PC-9 (cell line): ENCODE measurements at regions not wholly inside any gene's neighbourhood (a gene's known extent, or its start where the extent isn't known, plus 50 kb on each side); places are given as distances from the start of the nearest gene placed in this dataset.

Experiments used
- BruUV-seq: library from RNA; stranded (reverse); fragments of 400-500 nt; replicated peaks from 2 replicates; lab custom pipeline; 2021; lab: Mats Ljungman, UMichigan
- CTCF ChIA-PET: fragments of 300-600 bp; sonication (Branson Sonifier 250); formaldehyde crosslinking; loops from one replicate; lab custom pipeline; 2022; ENCODE audit warnings: antibody characterized with exemption; lab: Charles Lee
- POLR2A ChIA-PET: fragments of 300-600 bp; sonication (Branson Sonifier 250); formaldehyde crosslinking; loops from one replicate; lab custom pipeline; 2022; ENCODE audit warnings: antibody characterized with exemption; ENCODE audit not compliant: unreplicated experiment; lab: Charles Lee
- DNase-seq, 2 experiments: peaks; one replicate each; pipeline versions ENCODE4 v3.0.0 to v3.0.0-alpha.2; 2015 to 2022; ENCODE audit warnings: mixed read lengths in 1 of 2
- H2AFZ ChIP-seq: fragments of 200-600 bp; sonication (generic); 2 replicates; pipeline ENCODE4 v1.8.1; 2017; ENCODE audit warnings: antibody characterized with exemption
- H3F3A ChIP-seq: fragments of 200-600 bp; sonication (generic); 2 replicates; pipeline ENCODE4 v1.8.1; 2017; ENCODE audit warnings: antibody characterized with exemption, mild to moderate bottlenecking, low read depth; ENCODE audit not compliant: insufficient read depth
- H3K27ac ChIP-seq: fragments of 200-600 bp; sonication (generic); 2 replicates; pipeline ENCODE4 v1.6.1; 2016; ENCODE audit warnings: mixed run types
- H3K27me3 ChIP-seq: fragments of 200-600 bp; sonication (generic); 2 replicates; pipeline ENCODE4 v1.6.1; 2016; ENCODE audit warnings: low read depth, mixed run types; ENCODE audit not compliant: insufficient read depth
- H3K36me3 ChIP-seq: fragments of 200-600 bp; sonication (generic); 2 replicates; pipeline ENCODE4 v1.6.1; 2016; ENCODE audit warnings: low read depth, mixed run types
- H3K4me1 ChIP-seq: fragments of 200-600 bp; sonication (generic); replicated peaks from 2 replicates; pipeline ENCODE4 v1.6.1; 2016; ENCODE audit warnings: mixed run types; ENCODE audit not compliant: insufficient read depth
- H3K4me2 ChIP-seq: fragments of 200-600 bp; sonication (generic); 2 replicates; pipeline ENCODE4 v1.6.1; 2017; ENCODE audit warnings: mixed run types
- H3K4me3 ChIP-seq: fragments of 200-600 bp; sonication (generic); 2 replicates; pipeline ENCODE4 v1.6.1; 2016; ENCODE audit warnings: mixed run types
- H3K79me2 ChIP-seq: fragments of 200-600 bp; sonication (generic); 2 replicates; pipeline ENCODE4 v1.6.1; 2017; ENCODE audit warnings: low read depth, mixed run types
- H3K9me2 ChIP-seq: fragments of 200-600 bp; sonication (generic); 2 replicates; pipeline ENCODE4 v1.8.1; 2017; ENCODE audit warnings: mild to moderate bottlenecking; ENCODE audit not compliant: insufficient read depth
- H3K9me3 ChIP-seq: fragments of 200-600 bp; sonication (generic); 2 replicates; pipeline ENCODE4 v1.8.1; 2016; ENCODE audit warnings: low read depth; ENCODE audit not compliant: insufficient read depth
- H4K20me1 ChIP-seq: fragments of 200-600 bp; sonication (generic); 2 replicates; pipeline ENCODE4 v1.8.1; 2017; ENCODE audit not compliant: insufficient read depth
- CTCF ChIP-seq: fragments of 200-600 bp; sonication (generic); conservative IDR thresholded peaks from 2 replicates; pipeline ENCODE4 v1.6.1; 2017; ENCODE audit warnings: mixed run types, antibody characterized with exemption, mild to moderate bottlenecking, moderate library complexity
- EZH2 ChIP-seq: fragments of 200-600 bp; sonication (generic); IDR thresholded peaks from 2 replicates; pipeline ENCODE4 v1.8.0; 2017; ENCODE audit warnings: antibody characterized with exemption, low read depth
- intact Hi-C: fragments of 100-400 bp; cut with micrococcal nuclease; formaldehyde crosslinking; loops from one replicate; pipeline ENCODE4 v1.10.0; 2022; ENCODE audit not compliant: unreplicated experiment

- Histone ChIP-seq H3K9me2 (no peaks in the 10 kb centered on the region), H3K4me2 (no peak overlapping the region), H3K4me1 (no peaks in the 10 kb centered on the region), H3K79me2 (no peaks in the 10 kb centered on the region), H3F3A (no peaks in the 10 kb centered on the region), H3K36me3 (no peaks in the 10 kb centered on the region), H4K20me1 (no peaks in the 10 kb centered on the region), H2AFZ (no peak overlapping the region), H3K27ac (no peak overlapping the region), H3K27me3 (no peaks in the 10 kb centered on the region; the same call in 1 of the 2 replicates), H3K9me3 (no peaks in the 10 kb centered on the region), H3K4me3 (no peak overlapping the region)
- DNase-seq: no peak
- ChIA-PET CTCF (no interaction called here), POLR2A (no interaction called here)
- intact Hi-C loops: no loop called here
- TF ChIP-seq EZH2: no peak
- TF ChIP-seq CTCF: no peak
- no TSS peak for BruUV-seq
Measured at GRCh38 chr15:31579976-31580375, 253.3 kb downstream of the KLF13 start.

- BruUV-seq: no TSS peak
- H3K4me1 ChIP-seq: no peaks in the 10 kb centered on the region
- no peak for DNase-seq
- H3K4me3 ChIP-seq: no peak overlapping the region
- H3K9me2 ChIP-seq: no peaks in the 10 kb centered on the region
- no peak overlapping the region for H2AFZ ChIP-seq
- H3K27me3 ChIP-seq: no peaks in the 10 kb centered on the region
- intact Hi-C loops: no loop called here
- CTCF ChIA-PET: no interaction called here
- no peak overlapping the region for H3K4me2 ChIP-seq
- H3K27ac ChIP-seq: no peak overlapping the region
- POLR2A ChIA-PET: no interaction called here
- no peaks in the 10 kb centered on the region for H3K36me3 ChIP-seq
- H3K79me2 ChIP-seq: no peaks in the 10 kb centered on the region
- H3K9me3 ChIP-seq: no peaks in the 10 kb centered on the region
- H3F3A ChIP-seq: no peaks in the 10 kb centered on the region
- H4K20me1 ChIP-seq: no peaks in the 10 kb centered on the region
- TF ChIP-seq CTCF: no peak
- TF ChIP-seq EZH2: no peak
Measured at GRCh38 chr15:31584195-31584594, 257.6 kb downstream of the KLF13 start.

GRCh38 chr15:31585240-31585639, 258.6 kb downstream of the KLF13 start:
- BruUV-seq: no TSS peak
- Histone ChIP-seq H3K9me3 (no peaks in the 10 kb centered on the region), H2AFZ (no peak overlapping the region), H3K4me1 (no peaks in the 10 kb centered on the region), H3K4me2 (no peak overlapping the region), H3K27me3 (no peaks in the 10 kb centered on the region), H3F3A (no peaks in the 10 kb centered on the region), H3K79me2 (no peaks in the 10 kb centered on the region), H3K9me2 (no peaks in the 10 kb centered on the region), H3K27ac (no peak overlapping the region), H3K4me3 (no peak overlapping the region), H4K20me1 (no peaks in the 10 kb centered on the region), H3K36me3 (no peaks in the 10 kb centered on the region)
- CTCF ChIA-PET: no interaction called here
- intact Hi-C loops: no loop called here
- DNase-seq: no peak
- TF ChIP-seq CTCF (no peak), EZH2 (no peak)
- POLR2A ChIA-PET: no interaction called here
